ENCODE measurements at regions not wholly inside any gene's neighbourhood (a gene's known extent, or its start where the extent isn't known, plus 50 kb on each side); places are given as distances from the start of the nearest gene placed in this dataset.
"Not testable (repeated sequence)": the region's sequence is repeated elsewhere in the genome, so short reads cannot be mapped to it uniquely, and the experiment has no call there.

DNA sequence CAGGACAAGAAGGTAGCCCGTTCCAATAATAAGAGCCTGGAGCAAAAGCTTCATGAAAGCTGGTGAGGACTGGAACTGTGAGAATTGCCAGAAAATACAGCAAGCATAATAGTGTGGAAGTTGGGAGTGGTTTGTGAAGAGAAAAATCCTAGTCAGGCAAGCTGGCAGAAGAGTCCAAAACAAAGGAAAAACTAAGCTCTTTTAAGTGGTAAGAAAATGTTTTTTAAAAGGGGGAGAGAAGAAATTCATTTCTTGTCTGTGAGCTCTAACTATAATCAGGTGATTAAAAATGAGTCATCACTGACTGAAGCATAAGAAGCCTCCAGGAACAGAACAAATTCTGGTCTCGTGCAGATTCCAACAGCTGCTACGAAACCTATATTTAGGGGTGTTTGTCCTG is 102.6 kb downstream of the CAAP1 start:
- no peak for DNase-seq

DNA sequence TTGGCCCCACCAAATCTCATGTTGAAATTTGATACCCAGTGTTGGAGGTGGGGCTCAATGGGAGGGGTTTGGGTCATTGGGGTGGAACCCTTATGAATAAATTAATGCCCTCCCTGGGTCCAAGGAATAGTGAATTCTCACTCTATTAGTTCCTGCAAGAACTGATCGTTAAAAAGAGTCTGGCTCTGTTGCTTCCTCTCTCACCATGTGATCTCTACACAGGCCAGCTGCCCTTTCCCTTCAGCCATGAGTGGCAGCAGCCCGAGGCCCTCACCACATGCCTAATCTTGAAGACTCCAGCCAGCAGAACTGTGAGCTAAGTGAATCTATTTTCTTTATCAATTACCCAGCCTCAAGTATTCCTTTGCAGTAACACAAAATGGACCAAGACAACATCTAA is 106.0 kb downstream of the CAAP1 start:
- no peak for DNase-seq

DNA sequence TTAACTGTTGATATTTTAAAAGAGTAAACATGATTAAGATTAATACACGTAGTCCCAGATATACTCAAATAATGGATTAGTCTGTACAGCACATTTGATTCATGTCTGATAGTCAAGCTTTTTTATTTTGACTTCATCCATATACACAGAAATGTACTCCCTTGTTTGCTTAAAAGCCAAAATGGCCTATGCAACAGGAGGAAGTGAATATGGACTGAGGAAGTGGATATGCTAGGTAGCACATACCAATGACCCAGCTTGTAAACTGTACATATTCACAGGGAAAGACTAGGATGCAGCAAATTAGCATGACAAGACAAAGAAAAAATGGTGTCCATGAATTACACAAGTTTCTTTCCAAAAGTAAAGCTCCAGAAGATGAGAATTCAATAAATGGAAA is 109.7 kb downstream of the CAAP1 start:
- DNase-seq = no peak

DNA sequence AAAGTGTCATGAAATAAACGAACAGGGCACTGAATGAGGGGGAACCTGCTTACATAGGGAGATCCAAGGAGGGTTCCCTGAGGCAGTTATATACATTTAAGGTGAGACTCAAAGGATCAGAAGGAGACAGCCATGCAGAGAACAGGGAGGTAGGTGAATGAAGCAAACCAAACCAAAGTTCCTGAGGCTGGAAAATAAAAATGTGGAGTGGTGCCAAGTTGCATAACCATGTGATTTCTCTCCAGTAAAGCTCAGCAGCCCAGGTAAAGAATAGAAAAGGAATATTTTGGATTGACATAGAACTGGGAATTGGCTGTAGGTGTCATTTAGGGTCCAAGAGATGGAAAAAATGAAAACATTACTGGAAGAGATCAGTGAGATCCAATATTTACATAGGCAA is 110.7 kb downstream of the CAAP1 start:
- DNase-seq = no peak

DNA sequence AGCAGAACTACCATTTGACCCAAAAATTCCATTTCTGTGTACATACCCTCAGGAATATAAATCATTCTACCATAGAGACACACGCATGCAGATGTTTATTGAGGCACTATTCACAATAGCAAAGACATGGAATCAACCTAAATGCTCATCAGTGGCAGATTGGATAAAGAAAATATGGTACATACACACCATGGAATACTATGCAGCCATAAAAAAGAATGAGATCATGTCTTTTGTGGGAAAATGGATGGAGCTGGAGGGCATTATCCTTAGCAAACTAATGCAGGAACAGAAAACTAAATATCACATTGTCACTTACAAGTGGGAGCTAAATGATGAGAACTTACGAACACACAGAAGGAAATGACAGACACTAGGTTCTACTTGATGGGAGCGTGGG is 112.3 kb downstream of the CAAP1 start:
- not testable (repeated sequence) for DNase-seq

DNA sequence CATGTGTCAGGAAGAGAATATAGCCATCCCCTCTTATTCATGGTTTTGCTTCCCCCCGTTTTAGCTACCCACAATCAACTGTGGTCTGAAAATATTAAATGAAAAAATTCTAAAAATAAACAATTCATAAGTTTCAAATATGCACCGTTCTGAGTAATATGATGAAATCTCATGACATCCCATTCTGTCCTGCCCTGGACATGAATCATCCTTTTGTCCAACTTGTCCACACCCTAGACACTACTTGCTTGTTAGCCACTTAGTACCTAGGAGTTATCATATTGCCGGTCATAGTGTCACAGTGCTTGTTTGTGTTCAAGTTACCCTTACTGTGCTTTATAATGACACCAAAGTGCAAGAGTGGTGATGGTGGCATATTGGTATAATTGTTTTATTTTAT is 113.5 kb downstream of the CAAP1 start:
- no peak for DNase-seq

DNA sequence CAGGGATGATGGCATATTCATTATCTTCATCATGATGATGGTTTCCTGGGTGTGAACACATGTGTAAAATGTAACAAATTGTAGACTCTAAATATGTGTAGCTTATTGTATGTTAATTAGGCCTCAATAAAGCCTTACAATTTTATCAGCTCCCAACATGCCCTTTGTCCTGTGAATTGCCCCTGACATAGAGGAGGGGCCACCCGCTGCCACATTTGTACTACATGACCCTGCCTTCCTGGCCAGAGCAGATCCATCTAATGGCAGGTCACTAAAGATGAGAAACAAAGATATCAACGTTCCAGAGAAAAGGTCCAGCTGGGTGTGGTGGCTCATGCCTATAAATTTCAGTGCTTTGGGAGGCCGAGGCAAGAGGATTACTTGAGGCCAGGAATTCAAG is 117.2 kb downstream of the CAAP1 start:
- DNase-seq = no peak

DNA sequence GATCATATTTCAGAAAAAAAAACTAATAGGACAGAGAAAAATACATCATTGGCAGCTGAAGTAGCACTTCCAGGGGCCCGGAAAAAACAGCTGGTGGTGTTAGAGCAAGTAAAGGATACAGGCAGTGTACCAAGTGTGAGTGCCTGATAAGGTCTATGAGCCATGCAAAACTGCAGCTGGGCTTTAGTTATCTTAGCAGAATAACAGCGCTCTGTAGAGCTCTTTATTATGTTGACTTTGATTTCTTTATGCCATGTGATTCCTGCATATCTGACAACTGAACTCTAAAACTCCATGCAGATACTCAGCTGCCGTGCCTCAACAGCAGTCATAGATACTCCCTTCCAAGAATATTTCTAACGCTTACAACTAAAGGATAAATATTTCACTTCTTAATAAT is 119.5 kb downstream of the CAAP1 start:
- no peak for DNase-seq

DNA sequence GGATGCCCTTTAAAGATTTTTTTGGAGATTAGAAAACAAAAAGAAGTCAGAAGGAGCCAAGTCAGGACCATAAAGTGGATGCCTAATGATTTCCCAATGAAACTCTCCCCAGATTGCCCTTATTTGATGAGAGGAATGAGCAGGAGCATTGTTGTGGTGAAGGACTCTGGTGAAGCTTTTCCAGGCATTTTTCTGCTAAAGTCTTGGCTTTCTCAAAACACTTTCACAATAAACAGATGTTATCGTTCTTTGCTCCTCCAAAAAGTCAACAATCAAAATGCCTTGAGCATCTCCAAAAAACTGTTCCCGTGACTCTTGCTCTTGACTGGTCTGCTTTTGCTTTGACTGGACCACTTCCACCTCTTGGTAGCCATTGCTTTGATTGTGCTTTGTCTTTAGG is 121.8 kb downstream of the CAAP1 start:
- DNase-seq = no peak

DNA sequence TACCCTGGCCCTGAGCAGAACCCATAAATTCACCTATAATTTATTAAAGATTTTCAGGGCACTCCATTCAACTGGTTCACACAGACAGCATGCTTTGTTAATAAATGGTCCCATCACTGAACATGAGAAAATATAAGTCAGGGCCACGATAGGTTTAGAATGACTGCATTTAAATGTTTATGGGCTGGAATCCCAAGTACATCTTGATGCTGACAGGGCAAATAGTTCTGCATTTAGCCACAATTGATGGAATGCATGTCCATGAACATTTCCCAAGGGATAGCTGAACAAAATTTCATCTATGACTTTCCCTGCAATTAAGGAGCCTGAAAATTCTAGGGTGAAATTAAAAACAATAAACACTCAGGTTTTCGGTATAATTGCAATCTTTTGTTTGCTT is 124.5 kb downstream of the CAAP1 start:
- no peak for DNase-seq

DNA sequence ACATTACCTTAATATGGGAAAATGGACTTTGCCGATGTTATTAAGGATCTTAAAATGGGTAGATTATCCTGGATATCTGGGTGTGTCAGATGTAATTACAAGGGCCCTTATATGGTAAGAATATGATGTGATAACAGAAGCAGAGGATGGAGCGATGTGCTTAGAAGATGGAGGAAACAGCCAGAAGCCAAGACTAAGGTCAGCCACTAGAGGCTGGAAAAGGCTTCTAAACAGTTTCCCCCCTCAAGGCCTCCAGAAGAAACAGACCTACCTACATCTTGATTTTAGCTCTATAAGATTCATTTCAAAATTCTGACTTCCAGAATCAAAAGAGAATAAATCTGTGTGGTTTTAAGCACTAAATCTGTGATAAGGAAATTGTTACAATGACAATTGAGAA is 131.9 kb downstream of the CAAP1 start:
- no peak for DNase-seq

DNA sequence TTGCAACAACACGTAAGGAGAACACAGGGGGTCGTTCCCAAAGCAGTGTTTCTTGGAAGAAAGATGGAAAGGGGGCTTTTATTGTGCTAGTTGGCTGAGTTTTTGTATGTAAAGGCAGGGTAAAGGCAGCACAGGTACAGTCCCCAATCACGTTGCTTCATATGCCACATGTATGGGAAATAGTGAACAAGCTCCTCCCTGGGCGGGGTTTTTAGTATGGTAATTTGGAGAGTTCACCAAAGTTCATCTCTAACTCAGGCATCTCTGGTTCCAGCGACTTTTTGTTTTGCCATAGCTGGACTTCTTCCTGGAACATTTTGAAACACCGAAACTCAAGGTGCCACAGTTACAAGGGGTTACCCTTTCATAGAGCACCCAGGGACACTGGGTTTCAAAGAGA is 133.9 kb downstream of the CAAP1 start:
- DNase-seq = no peak

DNA sequence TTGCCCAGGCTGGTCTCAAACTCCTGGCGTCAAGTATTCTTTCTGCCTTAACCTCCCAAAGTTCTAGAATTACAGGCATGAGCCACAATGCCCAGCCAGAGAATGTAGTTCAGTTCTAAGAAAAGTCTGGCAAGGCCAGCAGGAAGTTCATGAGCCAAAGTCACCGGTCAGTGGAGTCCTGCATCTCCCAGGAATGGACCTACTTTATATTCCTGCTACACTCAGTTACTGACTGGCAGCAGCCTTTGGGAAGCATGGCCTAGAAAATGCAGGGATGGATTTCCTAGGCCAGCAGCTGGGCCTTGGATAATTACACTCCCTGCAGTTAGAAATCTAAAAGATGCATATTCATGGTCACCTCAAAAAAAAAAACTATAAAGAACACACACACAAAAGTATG is 135.7 kb downstream of the CAAP1 start:
- DNase-seq = no peak

DNA sequence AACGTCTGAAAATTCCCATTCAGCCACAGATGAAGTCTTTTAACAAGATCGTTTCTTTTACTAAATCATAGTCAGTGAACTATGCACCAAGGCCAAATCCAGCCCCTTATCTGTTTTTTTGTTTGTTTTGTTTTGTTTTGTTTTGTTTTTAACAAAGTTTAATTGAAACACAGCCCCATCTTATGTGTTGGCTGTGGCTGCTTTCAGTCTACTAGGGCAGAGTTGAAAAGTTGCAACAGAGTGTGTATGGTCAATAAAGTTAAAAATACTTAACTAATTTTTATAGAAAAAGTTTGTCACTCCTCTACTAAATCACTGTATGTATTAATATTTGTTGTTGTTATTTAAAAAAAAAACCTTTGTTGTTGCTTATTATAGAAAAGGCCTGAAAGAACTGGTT is 137.1 kb downstream of the CAAP1 start:
- DNase-seq = no peak

DNA sequence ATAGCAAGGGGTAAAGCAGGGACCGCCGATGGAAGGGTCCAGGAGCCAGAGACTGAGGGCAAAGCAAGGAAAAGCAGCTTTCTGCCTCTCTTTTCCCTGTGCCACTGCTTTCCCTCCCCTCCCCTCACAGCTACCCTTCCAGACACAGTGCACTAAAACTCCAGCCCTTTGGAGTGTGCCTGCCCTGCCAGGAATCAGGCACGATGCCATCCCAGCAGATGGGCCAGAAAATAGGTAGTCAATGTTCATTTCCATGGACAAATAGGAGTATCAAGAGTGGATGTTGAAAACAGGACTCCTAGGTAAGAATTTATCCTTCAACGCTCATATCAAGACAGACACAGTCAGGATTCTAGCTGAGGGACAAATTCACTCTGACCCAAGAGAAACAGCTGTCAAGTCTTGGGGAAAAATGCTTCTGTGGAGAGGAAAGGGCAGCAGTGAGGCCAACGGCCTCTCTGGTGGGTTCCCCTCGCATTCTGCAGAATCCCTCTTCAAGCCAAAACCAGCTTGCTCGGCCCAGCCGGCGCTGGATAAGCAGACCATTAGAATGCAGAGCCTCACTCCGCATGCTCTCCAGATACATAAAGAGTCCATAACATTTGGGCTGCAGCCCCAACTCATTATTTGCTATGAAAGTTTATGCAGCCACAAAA is 138.0 kb downstream of the CAAP1 start:
- no peak for DNase-seq

DNA sequence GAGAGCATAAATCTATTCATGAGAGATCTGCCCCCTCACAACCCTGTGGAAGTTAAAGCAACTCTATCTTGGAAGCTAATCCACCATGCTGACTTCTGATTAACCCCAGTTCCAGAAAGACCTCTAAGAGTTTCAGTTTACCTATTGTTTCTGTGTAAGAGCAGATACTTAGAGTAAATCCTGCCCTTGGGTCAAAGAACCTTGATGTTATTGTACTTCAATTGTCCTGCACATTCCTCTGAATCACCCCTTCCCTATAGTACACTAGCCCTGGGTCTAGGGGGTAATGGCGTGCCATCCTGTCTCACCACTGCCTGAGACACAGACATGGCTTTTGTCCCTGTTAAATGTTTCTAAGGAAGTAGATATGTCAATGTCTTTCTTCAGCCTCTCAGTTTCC is 138.6 kb downstream of the CAAP1 start:
- DNase-seq = no peak

DNA sequence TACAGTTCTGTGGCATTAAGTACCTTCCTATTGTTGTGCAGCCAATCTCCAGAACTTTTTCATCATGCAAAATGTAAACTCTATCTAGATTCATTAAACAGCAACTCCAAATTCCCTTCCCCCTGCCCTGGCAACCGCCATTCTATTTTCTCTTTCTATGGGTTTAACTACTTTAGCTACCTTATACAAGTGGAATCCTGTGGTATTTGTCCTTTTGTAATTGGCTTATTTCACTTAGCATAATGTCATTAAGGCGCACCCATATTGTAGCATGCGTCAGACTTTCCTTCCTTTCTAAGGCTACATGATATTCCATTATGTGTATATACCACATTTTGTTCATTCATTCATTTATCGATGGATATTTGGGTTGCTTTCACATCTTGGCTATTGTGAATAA is 142.4 kb downstream of the CAAP1 start:
- no peak for DNase-seq

DNA sequence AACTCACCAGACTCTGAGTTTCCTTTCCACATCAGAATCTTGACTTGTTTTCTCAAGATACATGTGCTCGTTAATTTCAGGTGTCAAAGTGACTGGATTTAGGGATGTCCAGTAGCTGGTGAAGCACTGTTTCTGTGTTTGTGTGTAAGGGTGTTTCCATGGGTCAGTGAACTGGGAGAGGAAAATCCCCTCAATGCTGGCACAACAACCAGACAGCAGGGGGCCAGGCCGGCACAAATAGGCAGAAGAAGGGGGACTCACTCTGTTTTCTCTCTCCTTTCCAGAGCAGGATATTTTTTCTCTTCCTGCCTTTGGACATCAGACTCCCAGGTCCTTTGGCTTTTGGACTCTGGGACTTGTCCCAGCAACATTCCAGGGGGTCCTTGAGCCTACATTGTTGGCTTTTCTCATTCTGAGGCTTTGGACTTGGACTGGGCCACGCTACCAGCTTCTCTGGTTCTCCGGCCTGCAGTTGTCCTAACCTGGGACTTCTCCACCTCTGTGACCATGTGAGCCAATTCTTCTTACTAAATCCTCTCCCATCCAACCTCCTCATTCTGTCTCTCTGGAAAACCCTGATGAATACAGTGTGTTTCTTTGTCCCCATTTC is 144.0 kb downstream of the CAAP1 start:
- DNase-seq = no peak

DNA sequence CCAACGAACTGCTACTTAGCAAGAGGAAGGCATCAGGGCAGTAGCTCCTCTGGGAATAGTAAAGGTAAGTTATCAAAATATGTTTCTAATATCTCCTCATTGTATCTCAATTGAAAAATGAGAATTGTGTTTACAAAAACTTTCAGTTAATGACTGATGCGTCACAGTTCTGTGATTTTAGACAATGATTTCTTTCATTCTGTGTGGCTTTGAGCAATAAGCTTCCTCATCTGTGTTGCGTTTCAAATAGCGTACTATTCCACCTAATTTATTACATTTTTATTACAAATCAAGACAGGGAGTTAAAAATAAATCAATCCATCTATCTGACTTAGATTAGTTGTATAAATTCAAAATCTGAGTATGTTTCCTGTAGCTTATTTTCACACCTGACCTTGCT is 145.0 kb downstream of the CAAP1 start:
- DNase-seq = no peak

DNA sequence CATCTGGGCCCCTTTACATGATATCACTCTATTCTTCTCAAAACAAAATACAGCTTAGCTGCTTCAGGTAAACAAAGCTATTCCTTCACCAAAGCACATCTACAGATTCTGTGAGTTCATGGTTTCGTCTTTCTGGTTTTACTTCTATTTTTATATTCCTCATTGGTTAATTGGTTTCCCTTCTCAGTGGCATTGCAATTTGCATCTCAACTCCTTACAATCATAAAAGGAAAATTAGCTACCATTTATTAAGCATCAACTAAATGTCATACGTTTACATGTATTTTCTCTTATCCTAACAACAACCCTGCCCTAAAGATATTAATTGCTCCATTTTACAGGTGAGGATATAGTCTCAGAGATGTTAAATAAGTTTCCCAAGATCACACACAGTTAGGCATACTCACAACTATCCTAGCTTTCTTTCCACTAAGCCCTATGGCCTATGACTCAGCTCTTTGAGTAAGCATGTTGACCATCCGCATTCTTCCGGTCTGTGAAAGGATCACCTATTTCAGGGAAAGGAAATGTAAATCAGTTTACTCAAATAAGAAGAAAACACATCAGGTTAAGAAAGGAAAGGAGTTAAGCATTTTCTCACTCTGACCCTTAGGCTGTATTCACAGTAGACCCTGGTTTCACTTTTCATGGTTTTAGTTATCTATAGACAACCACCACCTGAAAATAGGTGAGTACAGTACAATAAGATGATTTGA is 146.1 kb downstream of the CAAP1 start:
- DNase-seq = no peak

DNA sequence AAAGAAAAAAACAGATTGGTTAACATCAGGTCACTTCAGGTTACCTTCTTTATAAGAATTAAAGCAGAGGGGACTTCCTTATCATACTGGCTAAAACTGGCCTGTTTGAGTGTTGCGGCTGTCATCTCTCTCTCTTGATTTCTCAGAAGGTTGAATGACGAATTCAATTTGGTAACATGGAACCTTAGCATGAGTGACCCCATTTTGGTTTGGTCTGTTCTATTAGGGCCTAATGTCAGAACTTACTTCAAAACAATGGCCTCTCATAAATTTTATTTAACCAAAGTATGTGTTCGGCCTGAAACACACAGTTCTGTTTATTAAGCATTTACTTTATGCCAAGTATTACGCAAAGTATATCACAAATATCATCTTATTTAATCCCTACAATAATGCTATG is 147.5 kb downstream of the CAAP1 start:
- no peak for DNase-seq

DNA sequence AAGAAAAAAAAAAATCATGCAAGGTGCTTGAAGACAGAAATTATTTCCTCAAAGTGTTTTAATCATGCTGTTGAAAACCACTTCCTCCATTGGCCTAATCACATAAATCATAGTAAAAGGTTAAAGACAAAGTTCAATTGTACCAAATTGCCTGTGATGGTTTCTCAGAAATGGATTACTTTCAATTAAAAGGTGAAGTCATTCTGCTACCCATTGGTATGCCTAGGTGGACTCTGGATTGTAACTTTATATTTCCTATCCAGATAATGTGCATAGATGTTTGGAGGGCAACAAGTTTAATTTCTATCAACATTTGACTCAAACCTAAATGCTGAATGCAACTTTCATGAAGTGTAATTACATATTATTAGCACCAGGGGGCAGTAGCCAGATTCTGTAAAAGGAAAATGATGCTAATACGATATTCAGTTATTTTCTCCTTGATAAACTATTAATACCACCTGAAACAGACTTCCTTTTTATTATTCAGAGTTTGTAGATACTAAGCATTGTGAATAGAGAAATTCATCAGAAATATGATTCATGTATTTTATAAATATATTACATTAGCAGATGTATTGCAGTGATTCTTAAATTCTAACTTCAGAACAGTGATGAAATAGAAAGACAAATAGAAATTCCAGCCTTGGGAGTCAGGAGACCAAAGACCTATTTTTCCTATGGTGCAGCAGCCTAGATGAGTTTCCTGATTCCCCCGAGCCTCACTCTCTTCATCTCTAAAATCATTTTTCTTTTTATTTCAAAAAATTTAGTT is 148.2 kb downstream of the CAAP1 start:
- peak; percentile 8 for DNase-seq

DNA sequence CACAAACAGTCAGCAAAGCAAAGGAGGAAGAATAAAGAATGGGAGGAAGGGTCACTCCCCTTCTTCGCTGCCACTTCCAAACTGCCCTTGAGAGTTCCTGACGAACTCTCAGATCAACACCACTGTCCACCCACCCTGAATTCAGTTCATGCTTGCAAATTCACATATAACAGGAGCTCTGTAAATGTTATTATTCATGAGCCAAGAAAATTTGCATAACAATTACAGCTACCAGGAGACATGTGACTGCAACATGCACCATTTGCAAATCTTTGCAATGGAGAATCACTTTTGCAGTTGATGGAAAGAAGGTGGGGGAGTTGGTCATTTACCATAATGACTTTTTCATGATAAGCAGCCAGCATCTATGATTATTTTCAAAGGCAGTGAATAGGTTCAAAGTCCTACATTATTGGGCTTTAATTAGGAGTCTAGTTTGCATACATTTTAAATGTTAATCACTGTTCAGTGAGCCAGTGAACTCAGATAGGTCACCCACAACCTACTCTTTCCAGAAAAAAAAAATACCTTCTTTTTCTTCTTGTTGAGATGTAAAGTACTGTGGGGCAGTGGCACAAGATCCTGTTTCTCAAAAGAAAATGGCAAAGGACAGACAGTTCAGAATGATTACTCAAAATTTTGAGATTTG is 149.7 kb downstream of the CAAP1 start:
- no peak for DNase-seq

Measured in DMS153 (cell line).